Lower lobe of right lung (tissue), 2 donors: ENCODE measurements at regions not wholly inside any gene's neighbourhood (a gene's known extent, or its start where the extent isn't known, plus 50 kb on each side); places are given as distances from the start of the nearest gene placed in this dataset.

Experiments used
- ATAC-seq, 2 donors: fragments of 200-7000 bp; cut with Tn5 transposase; one replicate each; pipeline ENCODE4 v1.9.1; 2020 to 2022; ENCODE audit warnings: mild to moderate bottlenecking in 2 of 2, moderate library complexity in 2 of 2
- DNase-seq: peaks from one replicate; pipeline ENCODE4 v3.0.0-alpha.2; 2020
- H3K27ac ChIP-seq: fragments of 200-600 bp; one replicate; pipeline ENCODE4 v1.8.0; 2022
- H3K27me3 ChIP-seq: fragments of 200-600 bp; one replicate; pipeline ENCODE4 v1.8.0; 2022; ENCODE audit warnings: low read depth
- H3K36me3 ChIP-seq: fragments of 200-600 bp; one replicate; pipeline ENCODE4 v1.8.0; 2022; ENCODE audit warnings: mild to moderate bottlenecking
- H3K4me1 ChIP-seq: fragments of 200-600 bp; one replicate; pipeline ENCODE4 v1.8.0; 2022
- H3K4me3 ChIP-seq: fragments of 200-600 bp; one replicate; pipeline ENCODE4 v1.8.0; 2022; ENCODE audit warnings: mild to moderate bottlenecking
- H3K9me3 ChIP-seq: fragments of 200-600 bp; one replicate; pipeline ENCODE4 v1.8.0; 2022
- CTCF ChIP-seq: fragments of 200-600 bp; IDR thresholded peaks from one replicate; pipeline ENCODE4 v1.8.0; 2022; ENCODE audit warnings: antibody characterized with exemption, mild to moderate bottlenecking
- intact Hi-C: fragments of 100-400 bp; cut with DNase I; formaldehyde crosslinking; loops from one replicate; pipeline ENCODE4 v1.11.0; 2022
- donor health status: DM: no; HTN: yes; CAD: no; lungs with severe emphysema.

DNA sequence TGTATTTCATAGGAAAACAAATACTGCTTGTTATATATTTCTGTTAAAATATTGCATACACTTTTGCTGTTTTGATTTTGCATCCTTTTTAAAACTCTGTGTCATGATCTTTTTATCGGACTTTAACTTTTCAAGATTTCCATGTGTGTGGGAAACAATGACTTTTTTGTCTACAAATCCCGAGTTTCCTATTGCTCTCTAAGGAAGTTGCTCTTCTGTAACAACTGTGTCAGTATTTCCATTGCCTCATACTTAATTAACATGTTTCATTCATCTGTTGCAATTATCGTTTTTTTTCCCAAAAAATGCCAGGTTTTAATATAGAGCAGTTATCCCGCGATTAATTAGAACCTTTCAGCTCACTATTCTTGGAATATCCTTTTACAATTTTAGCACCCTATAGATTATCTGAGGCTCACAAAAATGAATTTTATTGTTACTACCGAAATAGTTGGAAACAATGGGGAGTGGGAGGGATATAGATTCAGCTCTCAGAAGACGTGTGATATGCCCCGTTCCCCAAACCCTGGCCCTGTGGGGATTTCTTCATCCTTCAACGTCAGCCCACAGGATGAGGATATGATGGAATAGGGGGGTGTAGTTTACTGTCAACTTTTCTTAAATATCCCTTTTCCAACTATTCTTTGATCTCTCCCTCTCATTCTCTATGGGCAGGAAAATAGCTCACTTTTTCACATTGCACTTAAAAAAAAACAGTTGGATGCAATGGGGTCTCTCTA, 297.6 kb upstream of the IGFBP3 start:
- no peaks in the 10 kb centered on the region for H3K4me1 ChIP-seq
- no peaks in the 10 kb centered on the region for H3K9me3 ChIP-seq
- no peak overlapping the region for H3K27ac ChIP-seq
- ATAC-seq (no peak), DNase-seq (no peak)
- H3K36me3 ChIP-seq = no peaks in the 10 kb centered on the region
- no peak for TF ChIP-seq CTCF
- H3K4me3 ChIP-seq = no peak overlapping the region
- H3K27me3 ChIP-seq = no peaks in the 10 kb centered on the region
- intact Hi-C loops = no loop called here

GRCh38 chr7:46215987-46216567, 295.0 kb upstream of the IGFBP3 start:
- peak; percentile 74 to 81 for ATAC-seq
- Histone ChIP-seq H3K27ac (no peak overlapping the region), H3K4me1 (no peaks in the 10 kb centered on the region), H3K36me3 (no peaks in the 10 kb centered on the region), H3K9me3 (no peaks in the 10 kb centered on the region), H3K27me3 (no peaks in the 10 kb centered on the region), H3K4me3 (no peak overlapping the region)
- DNase-seq = peak; percentile 52
- no peak for TF ChIP-seq CTCF
- intact Hi-C loops = no loop called here

GRCh38 chr7:46214526-46214925, 293.5 kb upstream of the IGFBP3 start:
- intact Hi-C loops = no loop called here
- no peak overlapping the region for H3K4me3 ChIP-seq
- no peaks in the 10 kb centered on the region for H3K4me1 ChIP-seq
- no peaks in the 10 kb centered on the region for H3K9me3 ChIP-seq
- no peaks in the 10 kb centered on the region for H3K36me3 ChIP-seq
- ATAC-seq = no peak
- H3K27ac ChIP-seq = no peak overlapping the region
- DNase-seq = no peak
- H3K27me3 ChIP-seq = no peaks in the 10 kb centered on the region
- no peak for TF ChIP-seq CTCF

- Histone ChIP-seq H3K4me1 (no peaks in the 10 kb centered on the region), H3K4me3 (no peak overlapping the region), H3K36me3 (no peaks in the 10 kb centered on the region), H3K27me3 (no peaks in the 10 kb centered on the region), H3K9me3 (no peaks in the 10 kb centered on the region), H3K27ac (no peak overlapping the region)
- TF ChIP-seq CTCF = no peak
- intact Hi-C loops = no loop called here
- DNase-seq (no peak), ATAC-seq (no peak)
Observed at GRCh38 chr7:46213154-46213537, 292.1 kb upstream of the IGFBP3 start.

GRCh38 chr7:46212425-46213153, 291.5 kb upstream of the IGFBP3 start:
- DNase-seq = no peak
- Histone ChIP-seq H3K4me1 (no peaks in the 10 kb centered on the region), H3K9me3 (no peaks in the 10 kb centered on the region), H3K4me3 (no peak overlapping the region), H3K36me3 (no peaks in the 10 kb centered on the region), H3K27ac (no peak overlapping the region), H3K27me3 (no peaks in the 10 kb centered on the region)
- ATAC-seq = no peak
- no peak for TF ChIP-seq CTCF
- intact Hi-C loops = no loop called here
